HG03342 (cell line): ENCODE measurements at regions not wholly inside any gene's neighbourhood (a gene's known extent, or its start where the extent isn't known, plus 50 kb on each side); places are given as distances from the start of the nearest gene placed in this dataset.

ENCODE experiments used
- ATAC-seq: cut with Tn5 transposase; IDR thresholded peaks from one replicate; pipeline ENCODE4 v1.9.1; 2021; ENCODE audit warnings: mild to moderate bottlenecking, moderate library complexity; ENCODE audit not compliant: unreplicated experiment

DNA sequence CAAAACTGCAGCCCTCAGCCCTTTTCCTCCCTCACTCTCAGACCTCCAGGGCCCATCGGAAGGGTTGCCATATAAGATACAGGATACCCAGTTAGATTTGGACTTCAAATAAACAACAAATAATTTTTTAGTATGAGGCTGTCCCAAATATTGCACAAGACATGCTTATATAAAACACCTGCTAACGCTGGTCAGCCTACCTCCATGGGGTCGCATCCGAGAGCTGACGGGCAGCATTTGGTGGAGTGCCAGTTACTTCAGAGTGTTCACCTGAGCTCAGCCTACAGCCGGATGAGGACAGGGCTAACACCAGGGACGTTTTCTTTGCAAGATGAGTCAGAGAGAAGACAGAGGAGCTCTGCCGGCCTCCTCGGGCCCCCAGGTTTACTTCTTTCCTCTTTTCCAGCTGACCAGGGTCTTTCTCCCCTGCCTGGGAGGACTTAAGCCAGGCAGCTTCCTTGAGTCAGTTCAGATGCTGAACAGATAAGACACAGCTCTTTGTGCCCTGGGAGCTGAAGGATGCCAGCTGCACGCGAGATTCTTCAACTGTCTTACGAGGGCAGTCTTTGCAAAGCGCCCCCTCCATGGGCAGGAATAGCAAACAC, 141.2 kb upstream of the KCNG1 start:
- ATAC-seq, result no peak

DNA sequence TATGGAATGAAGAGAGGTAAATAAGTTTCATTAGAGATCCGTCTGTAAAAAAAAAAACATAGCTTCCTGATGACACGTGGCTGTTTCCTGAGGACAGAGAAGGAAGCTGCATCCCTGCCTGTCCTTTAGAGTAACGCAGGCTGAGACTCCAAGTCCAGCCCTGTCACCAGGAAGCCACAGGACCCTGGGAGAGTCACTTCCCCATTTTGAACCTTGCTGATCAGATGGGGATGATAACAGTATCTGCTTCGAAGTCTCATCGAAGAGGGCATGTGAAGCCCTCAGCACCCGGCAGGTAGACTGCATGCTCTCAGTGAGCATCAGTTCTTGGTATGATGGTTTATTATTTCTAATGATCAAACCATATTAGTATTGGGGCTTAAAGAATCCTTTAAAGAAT, 139.1 kb upstream of the KCNG1 start:
- ATAC-seq, result no peak

GRCh38 chr20:51160821-51161220, 137.9 kb upstream of the KCNG1 start:
- no peak for ATAC-seq

- no peak for ATAC-seq
These were observed 137.1 kb upstream of the KCNG1 start for GRCh38 chr20:51159981-51160380.

GRCh38 chr20:51159303-51159702, 136.4 kb upstream of the KCNG1 start:
- ATAC-seq, result no peak

- no peak for ATAC-seq
These were observed 135.3 kb upstream of the KCNG1 start for GRCh38 chr20:51158226-51158625.

DNA sequence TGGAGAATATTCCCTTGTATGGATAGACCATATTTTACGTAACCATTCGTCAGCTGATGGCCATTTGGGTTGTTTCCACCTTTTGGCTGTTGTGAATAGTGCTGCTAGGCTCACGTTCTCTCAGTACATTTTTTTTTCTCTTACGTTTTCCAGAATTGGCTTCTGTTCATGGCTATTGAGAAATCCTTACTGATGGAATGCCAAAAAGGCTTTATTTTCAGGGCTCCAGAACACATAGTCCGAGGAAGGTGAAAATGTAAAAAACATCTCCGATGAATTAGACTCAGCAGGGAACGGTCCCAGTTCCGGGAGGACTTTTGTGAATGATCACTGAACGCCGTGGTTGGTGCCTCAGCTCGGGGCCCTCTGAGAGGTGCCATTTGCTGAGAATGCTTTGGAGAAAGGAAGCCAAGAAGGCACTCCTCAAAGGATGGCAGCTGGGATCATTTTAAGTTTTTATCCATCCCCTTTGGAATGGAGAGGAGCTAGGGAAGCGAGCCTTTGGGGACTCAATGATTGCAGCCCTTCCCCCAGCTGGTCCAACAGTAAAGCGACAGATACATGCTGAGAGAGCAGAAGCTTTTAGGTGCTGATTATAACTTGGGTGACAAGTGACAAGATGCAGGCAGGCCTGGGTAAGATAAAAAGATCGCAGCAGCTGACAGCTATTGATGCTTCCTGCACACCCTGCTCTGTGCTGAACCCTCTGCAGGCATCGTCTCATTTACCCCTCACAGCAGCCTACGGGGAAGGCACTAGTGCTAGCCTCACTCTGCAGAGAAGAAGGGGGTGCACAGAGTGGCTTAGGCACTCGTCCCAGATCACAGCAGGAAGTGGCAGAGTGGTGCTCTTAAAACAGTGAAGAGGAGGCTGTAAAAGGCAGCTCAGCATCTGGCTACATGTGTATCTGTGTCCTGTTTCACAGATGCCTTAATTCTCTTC, 133.4 kb upstream of the KCNG1 start:
- no peak for ATAC-seq

DNA sequence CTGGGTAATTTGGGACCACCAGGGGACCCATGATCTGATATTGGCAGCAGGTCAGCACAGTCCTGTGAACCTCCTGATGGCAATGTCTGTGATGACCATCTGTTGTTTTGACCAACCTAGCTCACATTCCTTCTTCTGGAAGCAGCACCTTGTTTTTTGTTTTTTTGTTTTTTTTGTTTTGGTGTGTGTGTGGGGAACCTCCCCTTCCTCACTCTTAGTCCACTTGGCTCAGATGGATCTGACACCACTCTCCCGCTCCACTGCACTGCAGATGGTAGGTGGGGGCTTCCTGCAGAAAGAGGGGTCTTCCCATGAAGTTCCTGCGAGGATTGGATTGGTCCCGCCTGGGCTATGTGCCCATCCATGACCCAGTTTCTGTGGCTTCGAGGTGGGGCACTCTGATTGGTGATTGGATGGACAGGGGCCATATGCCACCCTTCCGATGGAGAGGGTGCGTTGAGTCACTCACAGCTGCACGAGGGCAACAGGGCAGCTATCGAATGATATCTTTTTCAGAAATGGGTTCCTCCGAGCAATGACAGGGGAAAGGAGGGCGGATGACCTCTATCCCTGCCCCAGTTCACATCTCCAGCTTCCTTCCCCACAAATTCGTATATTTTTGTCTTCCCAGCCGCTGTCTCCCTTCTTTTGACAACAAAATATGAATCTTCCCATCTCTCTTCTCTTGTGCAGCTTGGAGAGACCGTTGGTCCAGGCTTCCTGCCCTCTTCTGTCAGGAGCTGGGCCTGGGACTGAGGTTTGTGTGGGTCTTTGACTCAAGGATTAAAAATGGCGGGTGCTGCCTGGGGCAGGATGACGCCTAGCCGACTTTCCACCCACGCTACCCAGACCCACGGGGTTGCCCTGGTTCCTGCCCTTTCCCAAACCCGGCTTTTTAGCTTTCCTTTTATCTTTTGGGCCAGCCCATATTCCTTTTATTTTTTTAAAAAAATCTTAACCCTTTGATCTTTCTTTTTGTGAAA, 132.1 kb upstream of the KCNG1 start:
- no peak for ATAC-seq

GRCh38 chr20:51153867-51154707, 131.2 kb upstream of the KCNG1 start:
- ATAC-seq, result no peak

DNA sequence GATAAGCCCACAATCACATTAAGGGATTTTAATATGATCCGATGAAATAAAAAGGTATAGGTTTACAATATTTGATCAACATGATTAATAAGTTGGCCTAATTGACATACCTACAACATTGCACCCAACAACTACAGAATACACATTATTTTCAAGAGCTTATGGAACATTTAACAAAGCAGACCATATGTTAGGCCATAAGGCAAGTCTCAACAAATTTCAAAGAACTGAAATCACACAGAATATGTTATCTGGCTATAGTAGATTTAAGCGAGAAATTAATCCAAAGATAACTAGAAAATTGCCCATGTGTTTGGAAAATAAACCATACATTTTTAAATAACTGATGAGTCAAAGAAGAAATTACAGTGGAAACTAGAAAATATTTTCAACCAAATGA, 126.0 kb upstream of the KCNG1 start:
- ATAC-seq, result no peak

GRCh38 chr20:51144476-51144875, 121.6 kb upstream of the KCNG1 start:
- no peak for ATAC-seq

DNA sequence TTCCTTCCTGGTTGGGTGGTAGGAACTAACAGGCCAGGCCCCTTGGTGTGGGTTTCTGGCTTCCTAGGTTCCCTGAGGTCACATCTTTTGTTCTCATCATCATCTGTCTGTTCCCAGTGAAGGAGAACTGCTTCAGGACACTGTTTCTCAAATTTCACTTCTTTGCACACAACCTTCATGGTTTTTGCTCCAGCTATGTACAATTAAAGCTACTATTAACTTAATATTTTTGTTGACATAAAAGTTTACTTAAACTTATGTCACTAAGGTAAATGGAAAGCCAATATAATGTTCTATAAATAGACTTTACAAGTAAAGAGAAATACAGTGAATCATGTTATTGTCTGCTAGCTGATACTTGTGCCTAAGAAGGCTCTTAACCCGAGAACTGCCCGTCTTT, 120.7 kb upstream of the KCNG1 start:
- ATAC-seq, result no peak

GRCh38 chr20:51142448-51142847, 119.5 kb upstream of the KCNG1 start:
- ATAC-seq, result no peak

GRCh38 chr20:51140671-51141070, 117.8 kb upstream of the KCNG1 start:
- no peak for ATAC-seq

GRCh38 chr20:51139891-51140290, 117.0 kb upstream of the KCNG1 start:
- no peak for ATAC-seq

- ATAC-seq, result no peak
These were observed 115.7 kb upstream of the KCNG1 start for GRCh38 chr20:51138576-51138975.

GRCh38 chr20:51137461-51137860, 114.6 kb upstream of the KCNG1 start:
- ATAC-seq, result no peak

DNA sequence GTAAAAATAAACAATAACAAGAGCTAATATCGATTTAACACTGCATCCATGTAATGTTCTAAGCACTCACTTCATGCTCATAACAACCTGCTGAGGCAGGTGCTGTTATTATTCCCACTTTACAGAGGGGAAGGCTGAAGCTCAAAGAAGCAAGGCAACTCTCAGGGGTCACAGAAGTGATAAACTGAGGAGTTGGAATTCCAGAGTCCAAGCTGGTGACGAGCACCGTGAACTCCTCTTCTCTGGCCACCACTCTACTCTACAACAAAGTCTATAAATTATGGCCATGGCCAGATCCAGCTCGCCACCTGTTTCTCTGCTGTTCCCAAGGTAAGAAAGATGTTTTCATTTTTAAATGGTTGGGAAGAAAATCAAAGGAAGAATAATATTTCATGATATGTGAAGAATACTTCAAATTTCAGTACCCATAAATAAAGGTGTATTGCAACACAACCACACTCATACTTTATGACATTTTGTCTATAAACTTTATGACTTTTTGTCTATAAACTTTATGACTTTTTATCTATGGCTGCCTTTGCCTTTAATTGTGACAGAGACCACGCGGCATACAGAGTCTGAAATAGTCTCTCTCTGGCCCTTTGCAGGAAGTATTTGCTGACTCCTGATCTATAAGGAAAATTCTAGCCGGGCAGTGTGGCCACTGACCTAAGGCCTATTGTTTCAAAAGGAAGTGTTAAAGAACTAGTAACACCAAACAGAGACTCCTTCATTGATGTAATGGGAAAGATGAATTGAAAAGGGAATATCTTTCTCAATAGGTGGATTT, 113.2 kb upstream of the KCNG1 start:
- ATAC-seq, result no peak

DNA sequence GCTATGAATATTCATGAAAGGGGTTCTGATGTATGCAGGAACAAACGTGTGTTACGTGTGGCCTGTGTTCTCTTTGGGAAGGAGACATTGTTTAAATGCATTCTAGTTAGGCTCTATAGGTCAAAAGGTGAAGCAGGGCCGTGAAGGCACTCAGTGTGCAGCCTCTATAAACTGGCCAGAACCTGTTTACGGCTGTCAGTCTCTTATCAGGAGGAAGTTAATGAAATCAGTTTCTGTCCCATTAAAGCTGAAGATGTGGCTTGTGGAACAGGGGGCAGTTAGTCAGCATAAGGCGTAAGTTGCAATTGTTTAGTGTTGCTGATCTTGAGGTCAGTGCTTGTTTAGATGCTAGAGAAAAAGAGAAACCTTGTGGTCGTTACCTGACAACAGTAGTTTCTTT, 111.5 kb upstream of the KCNG1 start:
- no peak for ATAC-seq

DNA sequence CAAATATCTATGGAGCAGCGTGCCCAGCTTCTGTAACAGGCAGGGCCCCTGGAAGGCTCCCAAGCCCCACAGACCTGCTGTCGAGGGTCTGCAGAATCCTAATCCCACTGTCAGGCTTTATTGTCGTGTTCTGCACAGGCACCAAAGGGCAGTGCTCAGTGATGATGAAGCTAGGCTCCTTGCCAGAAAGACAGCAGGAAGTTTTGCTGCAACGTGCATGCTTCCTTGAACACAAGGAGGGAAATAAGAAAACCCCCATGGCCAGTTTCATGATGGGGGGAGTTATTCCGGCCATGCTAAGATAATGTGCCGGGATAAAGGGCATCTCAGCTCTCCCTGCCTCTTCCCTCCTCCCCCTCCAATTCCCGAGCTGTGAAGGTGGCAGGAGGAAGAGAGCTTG, 109.4 kb upstream of the KCNG1 start:
- ATAC-seq, result no peak
